ENCODE measurements at regions not wholly inside any gene's neighbourhood (a gene's known extent, or its start where the extent isn't known, plus 50 kb on each side); places are given as distances from the start of the nearest gene placed in this dataset.
"Not testable (repeated sequence)": the region's sequence is repeated elsewhere in the genome, so short reads cannot be mapped to it uniquely, and the experiment has no call there.

- not testable (repeated sequence) for TF ChIP-seq CTCF (IDR thresholded peaks at IDR 0.05; ENCODE audit: insufficient read depth, low read length, poor library complexity, severe bottlenecking); EZH2phosphoT487 (conservative IDR thresholded peaks at IDR 0.05; ENCODE audit: low read length)
Measured at GRCh38 chr9:62880453-62880852, 1690.6 kb downstream of the SPATA31A7 start.

Measured in SU-DHL-6 (cell line).